ENCODE measurements at regions not wholly inside any gene's neighbourhood (a gene's known extent, or its start where the extent isn't known, plus 50 kb on each side); places are given as distances from the start of the nearest gene placed in this dataset.

- Histone ChIP-seq H3K27ac (ENCODE audit: low read depth in 2 of 2, low read length in 2 of 2) (no peak overlapping the region), H3K27me3 (ENCODE audit: control insufficient read depth in 2 of 2, insufficient read depth in 2 of 2, low read length in 2 of 2) (peaks cover 0 to 2% of the 10 kb centered on the region in 2 donors), H3K4me1 (ENCODE audit: control insufficient read depth in 2 of 2, insufficient read depth in 2 of 2, low read length in 2 of 2) (no peaks in the 10 kb centered on the region), H3K9me3 (ENCODE audit: control insufficient read depth in 2 of 2, low read length in 2 of 2) (no peaks in the 10 kb centered on the region), H3K4me3 (ENCODE audit: low read length in 2 of 2) (no peak overlapping the region), H3K9ac (ENCODE audit: low read depth in 1 of 2, low read length in 2 of 2) (no peak overlapping the region), H3K36me3 (ENCODE audit: control insufficient read depth in 2 of 2, insufficient read depth in 2 of 2, low read length in 2 of 2) (no peaks in the 10 kb centered on the region)
These were observed 89.7 kb upstream of the E2F8 start for GRCh38 chr11:19330416-19330815.

- no peaks in the 10 kb centered on the region for H3K9me3 ChIP-seq (ENCODE audit: control insufficient read depth in 2 of 2, low read length in 2 of 2)
- peaks cover 0 to 2% of the 10 kb centered on the region in 2 donors for H3K27me3 ChIP-seq (ENCODE audit: control insufficient read depth in 2 of 2, insufficient read depth in 2 of 2, low read length in 2 of 2)
- no peaks in the 10 kb centered on the region for H3K4me1 ChIP-seq (ENCODE audit: control insufficient read depth in 2 of 2, insufficient read depth in 2 of 2, low read length in 2 of 2)
- H3K4me3 ChIP-seq (ENCODE audit: low read length in 2 of 2) = no peak overlapping the region
- H3K9ac ChIP-seq (ENCODE audit: low read depth in 1 of 2, low read length in 2 of 2) = no peak overlapping the region
- no peaks in the 10 kb centered on the region for H3K36me3 ChIP-seq (ENCODE audit: control insufficient read depth in 2 of 2, insufficient read depth in 2 of 2, low read length in 2 of 2)
- no peak overlapping the region for H3K27ac ChIP-seq (ENCODE audit: low read depth in 2 of 2, low read length in 2 of 2)
These were observed 89.2 kb upstream of the E2F8 start for GRCh38 chr11:19329970-19330369.

GRCh38 chr11:19328586-19329311 is 88.0 kb upstream of the E2F8 start:
- H3K4me3 ChIP-seq (ENCODE audit: low read length in 2 of 2) = no peak overlapping the region
- no peaks in the 10 kb centered on the region for H3K9me3 ChIP-seq (ENCODE audit: control insufficient read depth in 2 of 2, low read length in 2 of 2)
- no peaks in the 10 kb centered on the region for H3K4me1 ChIP-seq (ENCODE audit: control insufficient read depth in 2 of 2, insufficient read depth in 2 of 2, low read length in 2 of 2)
- H3K27ac ChIP-seq (ENCODE audit: low read depth in 2 of 2, low read length in 2 of 2) = no peak overlapping the region
- H3K9ac ChIP-seq (ENCODE audit: low read depth in 1 of 2, low read length in 2 of 2) = no peak overlapping the region
- H3K36me3 ChIP-seq (ENCODE audit: control insufficient read depth in 2 of 2, insufficient read depth in 2 of 2, low read length in 2 of 2) = no peaks in the 10 kb centered on the region
- peaks cover 0 to 2% of the 10 kb centered on the region in 2 donors for H3K27me3 ChIP-seq (ENCODE audit: control insufficient read depth in 2 of 2, insufficient read depth in 2 of 2, low read length in 2 of 2)

GRCh38 chr11:19327280-19327679 is 86.5 kb upstream of the E2F8 start:
- Histone ChIP-seq H3K9ac (ENCODE audit: low read depth in 1 of 2, low read length in 2 of 2) (no peak overlapping the region), H3K4me3 (ENCODE audit: low read length in 2 of 2) (no peak overlapping the region), H3K9me3 (ENCODE audit: control insufficient read depth in 2 of 2, low read length in 2 of 2) (no peaks in the 10 kb centered on the region), H3K36me3 (ENCODE audit: control insufficient read depth in 2 of 2, insufficient read depth in 2 of 2, low read length in 2 of 2) (no peaks in the 10 kb centered on the region), H3K4me1 (ENCODE audit: control insufficient read depth in 2 of 2, insufficient read depth in 2 of 2, low read length in 2 of 2) (no peaks in the 10 kb centered on the region), H3K27ac (ENCODE audit: low read depth in 2 of 2, low read length in 2 of 2) (no peak overlapping the region), H3K27me3 (ENCODE audit: control insufficient read depth in 2 of 2, insufficient read depth in 2 of 2, low read length in 2 of 2) (no peaks in the 10 kb centered on the region)

GRCh38 chr11:19326499-19326898 is 85.8 kb upstream of the E2F8 start:
- Histone ChIP-seq H3K36me3 (ENCODE audit: control insufficient read depth in 2 of 2, insufficient read depth in 2 of 2, low read length in 2 of 2) (no peaks in the 10 kb centered on the region), H3K27me3 (ENCODE audit: control insufficient read depth in 2 of 2, insufficient read depth in 2 of 2, low read length in 2 of 2) (no peaks in the 10 kb centered on the region), H3K9me3 (ENCODE audit: control insufficient read depth in 2 of 2, low read length in 2 of 2) (no peaks in the 10 kb centered on the region), H3K4me1 (ENCODE audit: control insufficient read depth in 2 of 2, insufficient read depth in 2 of 2, low read length in 2 of 2) (no peaks in the 10 kb centered on the region), H3K4me3 (ENCODE audit: low read length in 2 of 2) (no peak overlapping the region), H3K27ac (ENCODE audit: low read depth in 2 of 2, low read length in 2 of 2) (no peak overlapping the region), H3K9ac (ENCODE audit: low read depth in 1 of 2, low read length in 2 of 2) (no peak overlapping the region)

DNA sequence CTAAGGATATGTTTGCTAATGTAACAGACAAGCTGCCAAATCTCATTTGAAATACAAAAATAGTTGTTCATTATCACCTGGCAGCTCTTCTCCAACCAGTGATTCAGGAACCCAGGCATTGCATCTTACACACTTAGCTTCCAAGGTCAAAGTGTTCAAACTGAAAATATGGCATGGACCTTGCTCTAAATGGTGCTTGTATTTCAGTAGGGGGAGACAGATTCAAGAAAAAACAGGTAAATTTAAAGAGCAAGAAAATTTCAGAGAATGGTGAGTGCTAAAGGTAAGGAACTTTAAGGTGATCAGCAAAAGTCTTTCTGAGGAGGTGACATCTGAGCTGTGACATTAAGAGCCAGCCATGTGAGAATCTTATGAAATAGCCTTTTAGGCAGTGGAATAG is 82.8 kb upstream of the E2F8 start:
- no peak overlapping the region for H3K4me3 ChIP-seq (ENCODE audit: low read length in 2 of 2)
- H3K27ac ChIP-seq (ENCODE audit: low read depth in 2 of 2, low read length in 2 of 2) = no peak overlapping the region
- no peaks in the 10 kb centered on the region for H3K9me3 ChIP-seq (ENCODE audit: control insufficient read depth in 2 of 2, low read length in 2 of 2)
- H3K4me1 ChIP-seq (ENCODE audit: control insufficient read depth in 2 of 2, insufficient read depth in 2 of 2, low read length in 2 of 2) = no peaks in the 10 kb centered on the region
- H3K27me3 ChIP-seq (ENCODE audit: control insufficient read depth in 2 of 2, insufficient read depth in 2 of 2, low read length in 2 of 2) = no peaks in the 10 kb centered on the region
- H3K36me3 ChIP-seq (ENCODE audit: control insufficient read depth in 2 of 2, insufficient read depth in 2 of 2, low read length in 2 of 2) = no peaks in the 10 kb centered on the region
- no peak overlapping the region for H3K9ac ChIP-seq (ENCODE audit: low read depth in 1 of 2, low read length in 2 of 2)

- H3K27ac ChIP-seq (ENCODE audit: low read depth in 2 of 2, low read length in 2 of 2) = no peak overlapping the region
- H3K4me1 ChIP-seq (ENCODE audit: control insufficient read depth in 2 of 2, insufficient read depth in 2 of 2, low read length in 2 of 2) = no peaks in the 10 kb centered on the region
- H3K36me3 ChIP-seq (ENCODE audit: control insufficient read depth in 2 of 2, insufficient read depth in 2 of 2, low read length in 2 of 2) = no peaks in the 10 kb centered on the region
- no peaks in the 10 kb centered on the region for H3K27me3 ChIP-seq (ENCODE audit: control insufficient read depth in 2 of 2, insufficient read depth in 2 of 2, low read length in 2 of 2)
- H3K4me3 ChIP-seq (ENCODE audit: low read length in 2 of 2) = no peak overlapping the region
- H3K9ac ChIP-seq (ENCODE audit: low read depth in 1 of 2, low read length in 2 of 2) = no peak overlapping the region
- H3K9me3 ChIP-seq (ENCODE audit: control insufficient read depth in 2 of 2, low read length in 2 of 2) = no peaks in the 10 kb centered on the region
These were observed 80.6 kb upstream of the E2F8 start for GRCh38 chr11:19321351-19321750.

- Histone ChIP-seq H3K4me1 (ENCODE audit: control insufficient read depth in 2 of 2, insufficient read depth in 2 of 2, low read length in 2 of 2) (no peaks in the 10 kb centered on the region), H3K27ac (ENCODE audit: low read depth in 2 of 2, low read length in 2 of 2) (no peak overlapping the region), H3K9me3 (ENCODE audit: control insufficient read depth in 2 of 2, low read length in 2 of 2) (no peaks in the 10 kb centered on the region), H3K27me3 (ENCODE audit: control insufficient read depth in 2 of 2, insufficient read depth in 2 of 2, low read length in 2 of 2) (no peaks in the 10 kb centered on the region), H3K36me3 (ENCODE audit: control insufficient read depth in 2 of 2, insufficient read depth in 2 of 2, low read length in 2 of 2) (no peaks in the 10 kb centered on the region), H3K9ac (ENCODE audit: low read depth in 1 of 2, low read length in 2 of 2) (no peak overlapping the region), H3K4me3 (ENCODE audit: low read length in 2 of 2) (no peak overlapping the region)
These were observed 80.1 kb upstream of the E2F8 start for GRCh38 chr11:19320827-19321226.

DNA sequence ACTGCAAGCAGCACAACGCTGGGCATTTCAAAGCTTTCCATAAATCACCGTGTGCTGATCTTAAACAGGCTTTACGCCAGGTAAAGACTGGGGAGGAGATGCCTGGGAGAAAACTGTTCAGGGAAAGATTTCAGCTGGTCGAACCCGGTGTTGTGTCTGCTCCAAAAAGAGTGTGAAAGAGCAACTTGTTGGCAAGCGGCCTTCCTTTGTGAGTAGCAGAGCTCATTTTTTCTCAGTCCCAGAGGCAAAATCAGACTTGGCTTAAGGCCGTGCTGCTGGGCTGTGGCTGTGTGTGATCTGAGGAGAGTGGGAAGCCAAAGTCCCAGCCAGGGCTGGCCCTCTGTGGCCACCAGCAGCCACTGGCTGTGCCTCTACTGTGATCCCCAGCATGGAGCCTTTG is 75.7 kb upstream of the E2F8 start:
- Histone ChIP-seq H3K4me3 (ENCODE audit: low read length in 2 of 2) (no peak overlapping the region), H3K27me3 (ENCODE audit: control insufficient read depth in 2 of 2, insufficient read depth in 2 of 2, low read length in 2 of 2) (no peaks in the 10 kb centered on the region), H3K27ac (ENCODE audit: low read depth in 2 of 2, low read length in 2 of 2) (no peak overlapping the region), H3K9me3 (ENCODE audit: control insufficient read depth in 2 of 2, low read length in 2 of 2) (no peaks in the 10 kb centered on the region), H3K36me3 (ENCODE audit: control insufficient read depth in 2 of 2, insufficient read depth in 2 of 2, low read length in 2 of 2) (no peaks in the 10 kb centered on the region), H3K9ac (ENCODE audit: low read depth in 1 of 2, low read length in 2 of 2) (no peak overlapping the region), H3K4me1 (ENCODE audit: control insufficient read depth in 2 of 2, insufficient read depth in 2 of 2, low read length in 2 of 2) (peaks cover 0 to 4% of the 10 kb centered on the region in 2 donors)

DNA sequence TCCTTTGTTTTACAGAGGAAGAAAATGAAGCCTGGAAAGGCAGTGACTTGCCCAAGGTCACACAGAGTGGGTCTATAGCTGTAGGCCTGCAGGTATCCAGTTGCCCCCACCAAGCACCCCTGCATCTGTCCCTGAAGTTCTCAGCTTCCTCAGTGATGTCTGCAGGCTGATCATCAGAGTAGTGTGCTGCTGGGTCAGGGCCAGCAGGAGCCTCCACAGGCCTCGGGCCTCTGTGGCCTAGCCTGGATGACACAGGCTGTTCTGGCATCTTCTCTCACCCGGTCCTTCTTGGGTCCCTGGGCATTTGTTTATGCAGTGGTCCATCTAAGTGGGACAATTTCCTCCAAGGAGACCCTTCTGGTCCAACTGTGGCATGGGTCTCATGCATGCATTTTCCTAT is 74.8 kb upstream of the E2F8 start:
- H3K27me3 ChIP-seq (ENCODE audit: control insufficient read depth in 2 of 2, insufficient read depth in 2 of 2, low read length in 2 of 2) = no peaks in the 10 kb centered on the region
- peaks cover 0 to 4% of the 10 kb centered on the region in 2 donors for H3K4me1 ChIP-seq (ENCODE audit: control insufficient read depth in 2 of 2, insufficient read depth in 2 of 2, low read length in 2 of 2)
- no peaks in the 10 kb centered on the region for H3K36me3 ChIP-seq (ENCODE audit: control insufficient read depth in 2 of 2, insufficient read depth in 2 of 2, low read length in 2 of 2)
- no peak overlapping the region for H3K27ac ChIP-seq (ENCODE audit: low read depth in 2 of 2, low read length in 2 of 2)
- no peak overlapping the region for H3K9ac ChIP-seq (ENCODE audit: low read depth in 1 of 2, low read length in 2 of 2)
- no peak overlapping the region for H3K4me3 ChIP-seq (ENCODE audit: low read length in 2 of 2)
- H3K9me3 ChIP-seq (ENCODE audit: control insufficient read depth in 2 of 2, low read length in 2 of 2) = no peaks in the 10 kb centered on the region
